ENCODE measurements at regions not wholly inside any gene's neighbourhood (a gene's known extent, or its start where the extent isn't known, plus 50 kb on each side); places are given as distances from the start of the nearest gene placed in this dataset.

DNA sequence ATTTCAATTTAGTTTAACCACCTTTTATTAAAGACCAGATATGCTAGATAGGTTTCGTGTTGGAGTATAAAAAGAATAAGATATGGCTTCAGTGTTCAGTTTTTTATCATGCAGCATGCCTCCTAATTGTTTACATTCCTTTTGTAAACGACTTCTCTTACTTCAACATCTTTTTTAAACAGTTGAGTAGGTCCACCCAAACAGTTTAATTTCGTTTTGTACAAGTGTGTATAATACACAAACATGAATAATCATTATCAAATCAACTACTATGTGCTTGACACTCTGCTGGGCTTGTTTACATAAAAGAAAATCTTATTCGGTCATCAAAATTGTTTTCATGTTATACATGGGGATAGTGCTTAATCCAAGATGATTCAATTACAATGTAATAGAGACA is 906.3 kb upstream of the ADGRL4 start:
- Histone ChIP-seq H3K36me3 (ENCODE audit: insufficient read depth, low read length, poor library complexity, severe bottlenecking) (no peaks in the 10 kb centered on the region), H3K9me3 (ENCODE audit: low read depth, low read length, poor library complexity, severe bottlenecking) (no peaks in the 10 kb centered on the region), H3K4me3 (ENCODE audit: low read depth, low read length, poor library complexity, severe bottlenecking) (no peak overlapping the region), H3K27ac (ENCODE audit: low read depth, low read length, poor library complexity, severe bottlenecking) (no peak overlapping the region), H3K27me3 (replicated peaks; ENCODE audit: insufficient read depth, low read depth, low read length, poor library complexity) (no peaks in the 10 kb centered on the region), H3K4me1 (ENCODE audit: insufficient read depth, low read length, poor library complexity, severe bottlenecking) (no peaks in the 10 kb centered on the region)
- POLR2A ChIA-PET (ENCODE audit: low non-redundant PET), result no interaction called here
- TF ChIP-seq EZH2 (IDR thresholded peaks at IDR 0.05; ENCODE audit: borderline replicate concordance, low read depth, low read length, poor library complexity, severe bottlenecking), result no peak
- TF ChIP-seq, protein P1, sequence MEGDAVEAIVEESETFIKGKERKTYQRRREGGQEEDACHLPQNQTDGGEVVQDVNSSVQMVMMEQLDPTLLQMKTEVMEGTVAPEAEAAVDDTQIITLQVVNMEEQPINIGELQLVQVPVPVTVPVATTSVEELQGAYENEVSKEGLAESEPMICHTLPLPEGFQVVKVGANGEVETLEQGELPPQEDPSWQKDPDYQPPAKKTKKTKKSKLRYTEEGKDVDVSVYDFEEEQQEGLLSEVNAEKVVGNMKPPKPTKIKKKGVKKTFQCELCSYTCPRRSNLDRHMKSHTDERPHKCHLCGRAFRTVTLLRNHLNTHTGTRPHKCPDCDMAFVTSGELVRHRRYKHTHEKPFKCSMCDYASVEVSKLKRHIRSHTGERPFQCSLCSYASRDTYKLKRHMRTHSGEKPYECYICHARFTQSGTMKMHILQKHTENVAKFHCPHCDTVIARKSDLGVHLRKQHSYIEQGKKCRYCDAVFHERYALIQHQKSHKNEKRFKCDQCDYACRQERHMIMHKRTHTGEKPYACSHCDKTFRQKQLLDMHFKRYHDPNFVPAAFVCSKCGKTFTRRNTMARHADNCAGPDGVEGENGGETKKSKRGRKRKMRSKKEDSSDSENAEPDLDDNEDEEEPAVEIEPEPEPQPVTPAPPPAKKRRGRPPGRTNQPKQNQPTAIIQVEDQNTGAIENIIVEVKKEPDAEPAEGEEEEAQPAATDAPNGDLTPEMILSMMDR (conservative IDR thresholded peaks at IDR 0.05; ENCODE audit: low read depth, low read length), result no peak
- intact Hi-C loops (cut with micrococcal nuclease; ENCODE audit: unreplicated experiment), result no loop called here
- CTCF ChIA-PET, result no interaction called here
- no TSS peak for BruUV-seq (replicated peaks)
- DNase-seq (ENCODE audit: low spot score), result no peak

DNA sequence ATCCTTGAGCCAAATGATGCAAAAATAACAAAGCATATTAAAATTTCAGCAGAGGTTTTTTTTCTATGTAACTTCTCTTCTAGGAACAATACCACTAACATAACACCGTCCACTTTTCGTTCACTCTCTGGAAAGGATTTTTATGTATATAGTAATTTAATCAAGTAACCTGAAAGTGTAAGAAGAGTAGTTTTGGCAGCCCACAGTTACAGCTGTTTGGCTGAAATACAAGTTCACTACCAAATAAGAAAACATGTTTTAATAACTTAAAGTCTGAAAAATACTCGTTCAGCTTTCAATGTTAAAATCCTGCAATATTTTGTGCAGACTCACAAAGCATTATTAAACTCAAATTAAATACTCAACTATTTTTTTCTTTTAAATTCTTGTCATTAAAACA is 896.8 kb upstream of the ADGRL4 start:
- CTCF ChIA-PET, result no interaction called here
- H3K27me3 ChIP-seq (replicated peaks; ENCODE audit: insufficient read depth, low read depth, low read length, poor library complexity), result no peaks in the 10 kb centered on the region
- intact Hi-C loops (cut with micrococcal nuclease; ENCODE audit: unreplicated experiment), result no loop called here
- no peak for DNase-seq (ENCODE audit: low spot score)
- H3K36me3 ChIP-seq (ENCODE audit: insufficient read depth, low read length, poor library complexity, severe bottlenecking), result no peaks in the 10 kb centered on the region
- H3K9me3 ChIP-seq (ENCODE audit: low read depth, low read length, poor library complexity, severe bottlenecking), result no peaks in the 10 kb centered on the region
- no TSS peak for BruUV-seq (replicated peaks)
- TF ChIP-seq EZH2 (IDR thresholded peaks at IDR 0.05; ENCODE audit: borderline replicate concordance, low read depth, low read length, poor library complexity, severe bottlenecking), result no peak
- TF ChIP-seq, protein P1 (conservative IDR thresholded peaks at IDR 0.05; ENCODE audit: low read depth, low read length), result no peak
- POLR2A ChIA-PET (ENCODE audit: low non-redundant PET), result no interaction called here
- no peak overlapping the region for H3K27ac ChIP-seq (ENCODE audit: low read depth, low read length, poor library complexity, severe bottlenecking)
- H3K4me1 ChIP-seq (ENCODE audit: insufficient read depth, low read length, poor library complexity, severe bottlenecking), result no peaks in the 10 kb centered on the region
- H3K4me3 ChIP-seq (ENCODE audit: low read depth, low read length, poor library complexity, severe bottlenecking), result no peak overlapping the region

DNA sequence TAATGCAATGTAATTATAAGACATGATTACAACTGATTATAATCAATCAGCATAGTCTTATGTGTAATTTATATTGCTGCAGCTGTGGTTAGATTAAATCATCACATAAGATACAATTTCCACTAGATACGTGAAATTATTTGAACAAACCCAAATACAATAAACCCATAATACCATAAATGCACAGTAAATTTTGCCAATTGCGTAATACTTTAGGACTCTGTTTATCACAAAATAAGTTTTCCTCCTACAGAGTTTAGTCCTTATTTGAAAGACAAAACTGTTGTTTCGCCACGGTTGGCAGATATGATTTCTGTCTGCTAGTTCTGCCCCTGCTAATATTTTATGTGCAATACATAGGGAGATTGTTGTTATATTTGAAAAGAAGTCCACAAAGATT is 895.9 kb upstream of the ADGRL4 start:
- intact Hi-C loops (cut with micrococcal nuclease; ENCODE audit: unreplicated experiment), result no loop called here
- H3K4me1 ChIP-seq (ENCODE audit: insufficient read depth, low read length, poor library complexity, severe bottlenecking), result no peaks in the 10 kb centered on the region
- no TSS peak for BruUV-seq (replicated peaks)
- ChIA-PET POLR2A (ENCODE audit: low non-redundant PET) (no interaction called here), CTCF (no interaction called here)
- H3K27ac ChIP-seq (ENCODE audit: low read depth, low read length, poor library complexity, severe bottlenecking), result no peak overlapping the region
- TF ChIP-seq, protein P1 (conservative IDR thresholded peaks at IDR 0.05; ENCODE audit: low read depth, low read length), result no peak
- no peak for TF ChIP-seq EZH2 (IDR thresholded peaks at IDR 0.05; ENCODE audit: borderline replicate concordance, low read depth, low read length, poor library complexity, severe bottlenecking)
- no peak for DNase-seq (ENCODE audit: low spot score)
- H3K4me3 ChIP-seq (ENCODE audit: low read depth, low read length, poor library complexity, severe bottlenecking), result no peak overlapping the region
- no peaks in the 10 kb centered on the region for H3K36me3 ChIP-seq (ENCODE audit: insufficient read depth, low read length, poor library complexity, severe bottlenecking)
- H3K9me3 ChIP-seq (ENCODE audit: low read depth, low read length, poor library complexity, severe bottlenecking), result no peaks in the 10 kb centered on the region
- H3K27me3 ChIP-seq (replicated peaks; ENCODE audit: insufficient read depth, low read depth, low read length, poor library complexity), result no peaks in the 10 kb centered on the region

All from A673 (cell line).